Gastroesophageal sphincter (tissue), 3 donors: ENCODE measurements at regions not wholly inside any gene's neighbourhood (a gene's known extent, or its start where the extent isn't known, plus 50 kb on each side); places are given as distances from the start of the nearest gene placed in this dataset.

ENCODE experiments used
- EP300 ChIP-seq: sonication (generic); formaldehyde crosslinking; IDR thresholded peaks from one replicate; pipeline ENCODE4 v1.6.1; 2017; ENCODE audit warnings: antibody characterized with exemption, mild to moderate bottlenecking
- POLR2A ChIP-seq, 2 donors: fragments of 450-650 bp; IDR thresholded peaks; one replicate each; pipeline ENCODE4 v1.6.1; 2017; ENCODE audit warnings: antibody characterized with exemption in 2 of 2, mild to moderate bottlenecking in 2 of 2, moderate library complexity in 1 of 2
- TF ChIP-seq, protein P1 (sequence below), 4 experiments: fragments of 200-600 bp in 2 of 4; fragments of 450-650 bp in 2 of 4; sonication (generic) in 1 of 4; IDR thresholded peaks; one replicate each; pipeline ENCODE4 v1.5.1; 2017 to 2019; ENCODE audit warnings: antibody characterized with exemption in 4 of 4, mild to moderate bottlenecking in 2 of 4, moderate library complexity in 2 of 4

- TF ChIP-seq POLR2A (IDR thresholded peaks at IDR 0.05) (no peak), EP300 (no peak)
- TF ChIP-seq, protein P1, sequence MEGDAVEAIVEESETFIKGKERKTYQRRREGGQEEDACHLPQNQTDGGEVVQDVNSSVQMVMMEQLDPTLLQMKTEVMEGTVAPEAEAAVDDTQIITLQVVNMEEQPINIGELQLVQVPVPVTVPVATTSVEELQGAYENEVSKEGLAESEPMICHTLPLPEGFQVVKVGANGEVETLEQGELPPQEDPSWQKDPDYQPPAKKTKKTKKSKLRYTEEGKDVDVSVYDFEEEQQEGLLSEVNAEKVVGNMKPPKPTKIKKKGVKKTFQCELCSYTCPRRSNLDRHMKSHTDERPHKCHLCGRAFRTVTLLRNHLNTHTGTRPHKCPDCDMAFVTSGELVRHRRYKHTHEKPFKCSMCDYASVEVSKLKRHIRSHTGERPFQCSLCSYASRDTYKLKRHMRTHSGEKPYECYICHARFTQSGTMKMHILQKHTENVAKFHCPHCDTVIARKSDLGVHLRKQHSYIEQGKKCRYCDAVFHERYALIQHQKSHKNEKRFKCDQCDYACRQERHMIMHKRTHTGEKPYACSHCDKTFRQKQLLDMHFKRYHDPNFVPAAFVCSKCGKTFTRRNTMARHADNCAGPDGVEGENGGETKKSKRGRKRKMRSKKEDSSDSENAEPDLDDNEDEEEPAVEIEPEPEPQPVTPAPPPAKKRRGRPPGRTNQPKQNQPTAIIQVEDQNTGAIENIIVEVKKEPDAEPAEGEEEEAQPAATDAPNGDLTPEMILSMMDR (IDR thresholded peaks at IDR 0.05) = no peak
Observed at GRCh38 chr1:221888218-221888617, 146.3 kb upstream of the DUSP10 start.
